Neuronal stem cell (in vitro differentiated cells): ENCODE measurements at regions not wholly inside any gene's neighbourhood (a gene's known extent, or its start where the extent isn't known, plus 50 kb on each side); places are given as distances from the start of the nearest gene placed in this dataset.
A peak's percentile ranks its signal among the peaks of the same experiment; 100 is the strongest.

ENCODE experiments used
- DNase-seq: peaks from one replicate; pipeline ENCODE4 v3.0.0-alpha.2; 2013; ENCODE audit warnings: low spot score
- H2AFZ ChIP-seq: one replicate; pipeline ENCODE4 v1.6.1; 2013; ENCODE audit warnings: mild to moderate bottlenecking, low read length, inconsistent platforms
- H2AK5ac ChIP-seq: 2 replicates; pipeline ENCODE4 v1.6.1; 2013; ENCODE audit warnings: low read depth, mild to moderate bottlenecking, inconsistent platforms, low read length, moderate library complexity, mixed read lengths
- H2BK120ac ChIP-seq: 2 replicates; pipeline ENCODE4 v1.6.1; 2013; ENCODE audit warnings: low read depth, mild to moderate bottlenecking, inconsistent platforms, low read length, moderate library complexity, mixed read lengths
- H2BK12ac ChIP-seq: one replicate; pipeline ENCODE4 v1.6.1; 2013; ENCODE audit warnings: low read length, inconsistent platforms
- H2BK15ac ChIP-seq: 2 replicates; pipeline ENCODE4 v1.6.1; 2013; ENCODE audit warnings: mild to moderate bottlenecking, low read length, inconsistent platforms, mixed read lengths
- H2BK5ac ChIP-seq: one replicate; pipeline ENCODE4 v1.6.1; 2013; ENCODE audit warnings: inconsistent platforms, mild to moderate bottlenecking, low read length, moderate library complexity
- H3K14ac ChIP-seq: one replicate; pipeline ENCODE4 v1.6.1; 2013; ENCODE audit warnings: low read length, inconsistent platforms
- H3K18ac ChIP-seq: 2 replicates; pipeline ENCODE4 v1.6.1; 2013; ENCODE audit warnings: low read length, inconsistent platforms
- H3K23ac ChIP-seq: 2 replicates; pipeline ENCODE4 v1.6.1; 2013; ENCODE audit warnings: low read depth, mild to moderate bottlenecking, mixed read lengths, low read length, inconsistent platforms; ENCODE audit not compliant: poor library complexity
- H3K27ac ChIP-seq: replicated peaks from 3 replicates; pipeline ENCODE4 v1.5.1; 2013; ENCODE audit warnings: low read length, inconsistent platforms
- H3K27me3 ChIP-seq, 3 experiments: 2 replicates each; pipeline ENCODE4 v1.6.1; 2013; ENCODE audit warnings: low read length in 3 of 3, mild to moderate bottlenecking in 2 of 3, inconsistent platforms in 1 of 3, low read depth in 1 of 3, mixed read lengths in 1 of 3, moderate library complexity in 1 of 3; ENCODE audit not compliant: control insufficient read depth in 3 of 3, insufficient read depth in 3 of 3
- H3K36me3 ChIP-seq, 2 donors: replicated peaks in 1 of 2; 2 replicates each; pipeline ENCODE4 v1.6.1; 2013; ENCODE audit warnings: low read length in 2 of 2; ENCODE audit not compliant: control insufficient read depth in 2 of 2, insufficient read depth in 2 of 2
- H3K4ac ChIP-seq: 2 replicates; pipeline ENCODE4 v1.6.1; 2013; ENCODE audit warnings: inconsistent platforms, mild to moderate bottlenecking, low read length, moderate library complexity
- H3K4me1 ChIP-seq, 2 donors: 1 replicate in 1 of 2; 2 replicates in 1 of 2; pipeline ENCODE4 v1.6.1; 2013; ENCODE audit warnings: low read length in 2 of 2, low read depth in 1 of 2; ENCODE audit not compliant: control insufficient read depth in 2 of 2, insufficient read depth in 1 of 2
- H3K4me2 ChIP-seq: one replicate; pipeline ENCODE4 v1.6.1; 2013; ENCODE audit warnings: mild to moderate bottlenecking, low read length, inconsistent platforms; ENCODE audit not compliant: insufficient read depth, poor library complexity, severe bottlenecking
- H3K4me3 ChIP-seq, 2 donors: 2 replicates each; pipeline ENCODE4 v1.5.1; 2013; ENCODE audit warnings: low read length in 2 of 2, mild to moderate bottlenecking in 2 of 2, inconsistent platforms in 1 of 2, moderate library complexity in 1 of 2
- H3K79me1 ChIP-seq: one replicate; pipeline ENCODE4 v1.6.1; 2013; ENCODE audit warnings: low read depth, mild to moderate bottlenecking, inconsistent platforms, low read length, moderate library complexity
- H3K9ac ChIP-seq: one replicate; pipeline ENCODE4 v1.6.1; 2013; ENCODE audit warnings: mild to moderate bottlenecking, low read depth, low read length, inconsistent platforms; ENCODE audit not compliant: poor library complexity
- H3K9me3 ChIP-seq, 2 donors: replicated peaks in 1 of 2; 2 replicates each; pipeline versions ENCODE3 to v1.6.1; 2013; ENCODE audit warnings: low read length in 2 of 2, mild to moderate bottlenecking in 2 of 2, inconsistent platforms in 1 of 2, low read depth in 1 of 2, mixed read lengths in 1 of 2, moderate library complexity in 1 of 2; ENCODE audit not compliant: control insufficient read depth in 2 of 2, insufficient read depth in 1 of 2
- H4K8ac ChIP-seq: one replicate; pipeline ENCODE4 v1.6.1; 2013; ENCODE audit warnings: low read depth, mild to moderate bottlenecking, inconsistent platforms, low read length, moderate library complexity
- H4K91ac ChIP-seq: one replicate; pipeline ENCODE4 v1.6.1; 2013; ENCODE audit warnings: low read length, low read depth, mild to moderate bottlenecking, inconsistent platforms; ENCODE audit not compliant: poor library complexity
- WGBS, 2 donors: extraction: QIAGEN DNeasy Blood & Tissue Kit; methylation state at CpG; one replicate each; pipeline ENCODE4 v1.1.7; 2013; ENCODE audit warnings: missing lambda C conversion rate in 2 of 2, mixed read lengths in 1 of 2; ENCODE audit not compliant: insufficient read length in 2 of 2, insufficient replicate concordance in 1 of 2; ENCODE audit errors: extremely low coverage in 2 of 2; 5-methylcytosine and 5-hydroxymethylcytosine counted together

- no peak overlapping the region for H2BK12ac ChIP-seq
- no peaks in the 10 kb centered on the region for H3K36me3 ChIP-seq
- H3K4ac ChIP-seq, result no peak overlapping the region
- DNase-seq, result no peak
- H3K27me3 ChIP-seq, result no peaks in the 10 kb centered on the region
- H2BK15ac ChIP-seq, result no peak overlapping the region
- H3K23ac ChIP-seq, result no peak overlapping the region
- H3K4me3 ChIP-seq, result no peak overlapping the region
- H3K4me1 ChIP-seq, result peaks cover 2 to 11% of the 10 kb centered on the region in 2 donors
- H2AK5ac ChIP-seq, result no peak overlapping the region
- H3K9me3 ChIP-seq, result peaks cover 2 to 43% of the 10 kb centered on the region in 2 donors
- no peak overlapping the region for H2AFZ ChIP-seq
- no peak overlapping the region for H3K27ac ChIP-seq
- H3K9ac ChIP-seq, result no peak overlapping the region
- no peak overlapping the region for H3K18ac ChIP-seq
- no peak overlapping the region for H3K14ac ChIP-seq
- H3K4me2 ChIP-seq, result no peak overlapping the region
- H4K8ac ChIP-seq, result no peak overlapping the region
- no peak overlapping the region for H4K91ac ChIP-seq
- no peak overlapping the region for H2BK120ac ChIP-seq
- no CpG with 5 or more reads among the region's 3 CpGs for WGBS, 2 donors
- H2BK5ac ChIP-seq, result no peak overlapping the region
- no peaks in the 10 kb centered on the region for H3K79me1 ChIP-seq
These were observed 111.0 kb upstream of the RAI14 start for GRCh38 chr5:34545164-34545563.

- no peak overlapping the region for H3K9ac ChIP-seq
- DNase-seq, result no peak
- H3K4me2 ChIP-seq, result no peak overlapping the region
- H2BK5ac ChIP-seq, result no peak overlapping the region
- WGBS, 2 donors, result no CpG with 5 or more reads among the region's 2 CpGs
- no peak overlapping the region for H3K4ac ChIP-seq
- no peak overlapping the region for H4K8ac ChIP-seq
- no peak overlapping the region for H2BK12ac ChIP-seq
- no peak overlapping the region for H2BK120ac ChIP-seq
- H3K4me1 ChIP-seq, result peaks cover 0 to 11% of the 10 kb centered on the region in 2 donors
- peaks cover 2 to 43% of the 10 kb centered on the region in 2 donors for H3K9me3 ChIP-seq
- no peak overlapping the region for H3K18ac ChIP-seq
- no peak overlapping the region for H3K14ac ChIP-seq
- H2BK15ac ChIP-seq, result no peak overlapping the region
- no peak overlapping the region for H3K27ac ChIP-seq
- no peak overlapping the region for H4K91ac ChIP-seq
- H3K27me3 ChIP-seq, result no peaks in the 10 kb centered on the region
- no peak overlapping the region for H3K23ac ChIP-seq
- H2AFZ ChIP-seq, result no peak overlapping the region
- H3K4me3 ChIP-seq, result no peak overlapping the region
- no peaks in the 10 kb centered on the region for H3K36me3 ChIP-seq
- no peak overlapping the region for H2AK5ac ChIP-seq
- no peaks in the 10 kb centered on the region for H3K79me1 ChIP-seq
These were observed 110.5 kb upstream of the RAI14 start for GRCh38 chr5:34545626-34546025.

GRCh38 chr5:34547300-34548085 lies 108.6 kb upstream of the RAI14 start:
- no peak overlapping the region for H3K27ac ChIP-seq
- WGBS, 2 donors, result no CpG with 5 or more reads among the region's 2 CpGs
- H2BK120ac ChIP-seq, result no peak overlapping the region
- no peak overlapping the region for H3K4me2 ChIP-seq
- H3K9me3 ChIP-seq, result peaks cover 2 to 38% of the 10 kb centered on the region in 2 donors
- H4K91ac ChIP-seq, result peak overlapping the region; percentile 34
- H4K8ac ChIP-seq, result no peak overlapping the region
- H2AFZ ChIP-seq, result peak overlapping the region; percentile 60
- no peaks in the 10 kb centered on the region for H3K79me1 ChIP-seq
- no peak overlapping the region for H3K9ac ChIP-seq
- H3K4me1 ChIP-seq, result peaks cover 0 to 15% of the 10 kb centered on the region in 2 donors
- no peak overlapping the region for H3K14ac ChIP-seq
- H2BK5ac ChIP-seq, result no peak overlapping the region
- H3K36me3 ChIP-seq, result no peaks in the 10 kb centered on the region
- H3K27me3 ChIP-seq, result no peaks in the 10 kb centered on the region
- no peak overlapping the region for H2BK12ac ChIP-seq
- no peak overlapping the region for H3K4ac ChIP-seq
- H3K4me3 ChIP-seq, result no peak overlapping the region
- no peak overlapping the region for H3K18ac ChIP-seq
- no peak overlapping the region for H3K23ac ChIP-seq
- no peak overlapping the region for H2BK15ac ChIP-seq
- no peak for DNase-seq
- H2AK5ac ChIP-seq, result no peak overlapping the region

- H2BK15ac ChIP-seq, result no peak overlapping the region
- H2BK120ac ChIP-seq, result no peak overlapping the region
- no peaks in the 10 kb centered on the region for H3K79me1 ChIP-seq
- peaks cover 0 to 15% of the 10 kb centered on the region in 2 donors for H3K4me1 ChIP-seq
- no peak overlapping the region for H3K9ac ChIP-seq
- no peaks in the 10 kb centered on the region for H3K27me3 ChIP-seq
- H3K4ac ChIP-seq, result no peak overlapping the region
- H2AK5ac ChIP-seq, result no peak overlapping the region
- no peak overlapping the region for H3K23ac ChIP-seq
- no peak for DNase-seq
- no peak overlapping the region for H3K27ac ChIP-seq
- H2BK12ac ChIP-seq, result no peak overlapping the region
- no peak overlapping the region for H3K18ac ChIP-seq
- WGBS, 2 donors, result no CpG with 5 or more reads among the region's 1 CpG
- H4K91ac ChIP-seq, result no peak overlapping the region
- no peak overlapping the region for H3K14ac ChIP-seq
- no peak overlapping the region for H3K4me2 ChIP-seq
- H4K8ac ChIP-seq, result no peak overlapping the region
- no peaks in the 10 kb centered on the region for H3K36me3 ChIP-seq
- H2AFZ ChIP-seq, result peak overlapping the region; percentile 60
- H2BK5ac ChIP-seq, result no peak overlapping the region
- no peak overlapping the region for H3K4me3 ChIP-seq
- peaks cover 2 to 38% of the 10 kb centered on the region in 2 donors for H3K9me3 ChIP-seq
These were observed 108.1 kb upstream of the RAI14 start for GRCh38 chr5:34548086-34548403.
